ENCODE measurements at regions not wholly inside any gene's neighbourhood (a gene's known extent, or its start where the extent isn't known, plus 50 kb on each side); places are given as distances from the start of the nearest gene placed in this dataset.
"Not testable (repeated sequence)": the region's sequence is repeated elsewhere in the genome, so short reads cannot be mapped to it uniquely, and the experiment has no call there.

- TF ChIP-seq CTCF (IDR thresholded peaks at IDR 0.05); ZFP36 (IDR thresholded peaks at IDR 0.05; ENCODE audit: borderline replicate concordance, partially characterized antibody); POLR2A (IDR thresholded peaks at IDR 0.05; ENCODE audit: low read length): not testable (repeated sequence)
Measured at GRCh38 chr3:152774230-152774629, 60.7 kb upstream of the P2RY1 start.

Measured in A549 (cell line).